Kidney epithelial cell (primary cell): ENCODE measurements at regions not wholly inside any gene's neighbourhood (a gene's known extent, or its start where the extent isn't known, plus 50 kb on each side); places are given as distances from the start of the nearest gene placed in this dataset.

Experiments used
- DNase-seq: peaks from one replicate; pipeline ENCODE4 v3.0.0-alpha.2; 2010; ENCODE audit warnings: low read depth
- H3K27me3 ChIP-seq: 2 replicates; pipeline ENCODE4 v1.6.0; 2011; ENCODE audit warnings: low read length; ENCODE audit not compliant: control insufficient read depth, insufficient read depth
- H3K36me3 ChIP-seq: 2 replicates; pipeline ENCODE4 v1.5.1; 2011; ENCODE audit warnings: low read length; ENCODE audit not compliant: control insufficient read depth, insufficient read depth
- H3K4me3 ChIP-seq: 2 replicates; pipeline ENCODE4 v1.5.1; 2011; ENCODE audit warnings: low read depth, mild to moderate bottlenecking, control low read depth, low read length
- TF ChIP-seq, protein P1 (sequence below): IDR thresholded peaks from 2 replicates; pipeline ENCODE4 v1.5.1; 2011; ENCODE audit warnings: mild to moderate bottlenecking, moderate library complexity, low read length, control low read depth, inconsistent platforms; ENCODE audit not compliant: insufficient read depth, poor library complexity, severe bottlenecking

DNA sequence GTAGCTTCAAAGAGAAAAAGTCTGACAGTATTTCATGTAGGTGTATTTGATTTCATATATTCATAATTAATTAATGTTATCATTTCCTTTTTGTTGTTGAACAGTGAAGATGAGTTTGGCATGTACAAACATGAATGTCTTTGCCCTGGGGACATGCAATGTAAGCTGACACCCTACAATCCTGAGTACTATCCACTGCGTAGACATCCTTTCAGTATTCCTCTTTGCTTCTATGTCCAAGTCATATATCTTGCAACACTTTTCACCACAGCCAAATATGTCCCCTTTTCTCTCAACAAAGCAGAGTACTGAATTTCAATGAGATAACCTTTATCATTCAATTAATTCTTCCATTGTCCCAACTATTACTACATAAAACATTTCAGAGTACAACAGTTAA, 93.6 kb downstream of the GPR37 start:
- H3K27me3 ChIP-seq: no peaks in the 10 kb centered on the region
- H3K36me3 ChIP-seq: no peaks in the 10 kb centered on the region
- no peak for DNase-seq

DNA sequence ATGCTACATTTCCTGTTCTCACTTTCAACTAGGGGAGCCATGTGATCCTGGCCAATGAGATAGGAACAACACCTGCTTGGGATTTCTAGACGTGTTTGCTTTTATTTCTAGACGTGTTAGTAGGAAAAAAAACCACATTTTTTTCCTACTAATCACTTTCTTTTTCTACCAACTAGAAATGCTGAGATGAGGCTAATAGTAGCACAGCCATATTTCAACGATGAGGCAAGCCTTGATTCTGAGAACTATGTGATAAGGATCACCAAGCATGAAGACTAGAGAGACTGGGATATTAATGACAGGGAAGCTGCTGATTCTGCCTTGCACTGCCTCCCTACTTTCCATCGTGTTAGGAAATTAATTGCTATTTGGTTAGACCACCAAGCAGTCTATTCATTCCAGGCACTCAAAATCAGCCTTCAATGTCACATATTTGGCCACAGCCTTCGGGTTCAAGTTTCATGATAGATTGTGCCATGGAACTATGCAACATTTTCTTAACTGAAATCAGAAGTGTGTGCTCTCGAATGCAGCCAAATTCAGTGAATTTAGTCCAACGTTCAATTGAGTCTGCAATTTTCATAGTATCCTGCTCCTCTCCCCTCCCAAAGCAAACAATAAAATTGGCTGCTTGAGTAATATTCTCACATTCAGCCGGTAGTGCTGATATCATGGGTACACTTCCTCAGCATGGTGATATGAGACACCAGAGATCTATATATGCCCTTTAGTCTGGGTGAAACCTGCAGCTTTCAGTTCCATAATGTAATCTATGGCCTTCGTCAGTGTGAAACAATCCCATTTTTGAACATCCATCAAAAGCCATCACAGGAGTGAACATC, 98.1 kb downstream of the GPR37 start:
- Histone ChIP-seq H3K27me3 (no peaks in the 10 kb centered on the region), H3K36me3 (no peaks in the 10 kb centered on the region), H3K4me3 (no peak overlapping the region)
- peak; percentile 14 for DNase-seq
- TF ChIP-seq, protein P1, sequence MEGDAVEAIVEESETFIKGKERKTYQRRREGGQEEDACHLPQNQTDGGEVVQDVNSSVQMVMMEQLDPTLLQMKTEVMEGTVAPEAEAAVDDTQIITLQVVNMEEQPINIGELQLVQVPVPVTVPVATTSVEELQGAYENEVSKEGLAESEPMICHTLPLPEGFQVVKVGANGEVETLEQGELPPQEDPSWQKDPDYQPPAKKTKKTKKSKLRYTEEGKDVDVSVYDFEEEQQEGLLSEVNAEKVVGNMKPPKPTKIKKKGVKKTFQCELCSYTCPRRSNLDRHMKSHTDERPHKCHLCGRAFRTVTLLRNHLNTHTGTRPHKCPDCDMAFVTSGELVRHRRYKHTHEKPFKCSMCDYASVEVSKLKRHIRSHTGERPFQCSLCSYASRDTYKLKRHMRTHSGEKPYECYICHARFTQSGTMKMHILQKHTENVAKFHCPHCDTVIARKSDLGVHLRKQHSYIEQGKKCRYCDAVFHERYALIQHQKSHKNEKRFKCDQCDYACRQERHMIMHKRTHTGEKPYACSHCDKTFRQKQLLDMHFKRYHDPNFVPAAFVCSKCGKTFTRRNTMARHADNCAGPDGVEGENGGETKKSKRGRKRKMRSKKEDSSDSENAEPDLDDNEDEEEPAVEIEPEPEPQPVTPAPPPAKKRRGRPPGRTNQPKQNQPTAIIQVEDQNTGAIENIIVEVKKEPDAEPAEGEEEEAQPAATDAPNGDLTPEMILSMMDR: no peak

More for the DNA sequence above, 93.6 kb downstream of the GPR37 start:
- TF ChIP-seq, protein P1: no peak
- H3K4me3 ChIP-seq: no peak overlapping the region

DNA sequence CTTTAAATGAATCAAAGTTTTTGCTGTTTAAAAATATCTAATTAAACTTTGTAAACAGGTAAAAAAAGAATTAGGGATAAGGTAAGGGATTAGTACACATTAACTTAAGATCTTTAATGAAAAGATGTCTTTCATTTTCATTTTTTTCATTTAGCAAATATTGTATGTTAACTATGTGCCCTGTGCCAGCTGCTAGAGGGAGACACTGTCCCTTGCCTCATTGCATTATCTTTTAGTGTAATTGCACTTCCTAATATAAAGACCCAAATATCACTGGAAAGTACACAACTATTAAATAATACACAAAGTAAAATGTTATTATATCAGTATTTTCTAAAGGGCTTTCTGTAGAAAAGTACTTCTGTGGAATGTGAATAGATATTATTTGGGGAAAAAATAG, 102.7 kb downstream of the GPR37 start:
- TF ChIP-seq, protein P1: no peak
- no peaks in the 10 kb centered on the region for H3K36me3 ChIP-seq
- no peak for DNase-seq
- H3K4me3 ChIP-seq: no peak overlapping the region
- H3K27me3 ChIP-seq: no peaks in the 10 kb centered on the region

DNA sequence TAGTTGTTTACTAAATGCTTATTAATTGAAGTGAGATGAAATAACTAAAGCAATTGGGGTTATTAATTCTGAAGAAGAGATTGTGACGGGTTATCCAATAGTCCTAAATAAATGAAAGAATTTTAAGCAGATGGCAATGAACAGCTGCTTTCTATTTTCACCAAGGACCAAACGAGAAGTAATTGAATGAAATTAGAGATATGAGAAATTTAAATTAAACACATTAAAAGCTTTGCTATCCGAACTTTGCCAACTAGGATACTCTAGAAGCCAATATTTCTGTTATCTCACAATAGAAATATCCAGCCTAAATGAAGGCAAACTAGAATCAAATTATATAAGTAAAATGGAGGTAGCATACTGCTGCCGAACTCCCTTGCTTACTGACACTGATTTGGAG, 103.2 kb downstream of the GPR37 start:
- Histone ChIP-seq H3K4me3 (no peak overlapping the region), H3K36me3 (no peaks in the 10 kb centered on the region), H3K27me3 (no peaks in the 10 kb centered on the region)
- TF ChIP-seq, protein P1: no peak
- DNase-seq: no peak

DNA sequence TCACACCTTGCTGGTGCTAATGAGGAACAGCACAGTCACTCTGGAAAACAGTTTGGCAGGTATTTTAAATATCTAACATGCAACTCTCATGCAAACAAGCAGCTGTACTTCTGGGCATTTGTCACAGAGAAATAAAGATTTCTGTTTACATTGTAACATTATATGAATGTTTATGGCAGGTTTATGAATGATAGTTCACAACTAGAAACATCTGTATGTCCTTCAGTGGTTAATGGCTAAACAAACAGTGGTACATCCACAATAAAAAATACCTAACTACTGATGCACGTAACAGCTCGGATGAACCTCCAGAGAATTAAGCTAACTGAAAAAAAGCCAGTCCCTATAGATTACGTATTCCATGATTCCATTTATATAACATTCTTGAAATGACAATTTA, 109.6 kb downstream of the GPR37 start:
- Histone ChIP-seq H3K36me3 (no peaks in the 10 kb centered on the region), H3K27me3 (no peaks in the 10 kb centered on the region), H3K4me3 (no peak overlapping the region)
- TF ChIP-seq, protein P1: no peak
- DNase-seq: no peak

DNA sequence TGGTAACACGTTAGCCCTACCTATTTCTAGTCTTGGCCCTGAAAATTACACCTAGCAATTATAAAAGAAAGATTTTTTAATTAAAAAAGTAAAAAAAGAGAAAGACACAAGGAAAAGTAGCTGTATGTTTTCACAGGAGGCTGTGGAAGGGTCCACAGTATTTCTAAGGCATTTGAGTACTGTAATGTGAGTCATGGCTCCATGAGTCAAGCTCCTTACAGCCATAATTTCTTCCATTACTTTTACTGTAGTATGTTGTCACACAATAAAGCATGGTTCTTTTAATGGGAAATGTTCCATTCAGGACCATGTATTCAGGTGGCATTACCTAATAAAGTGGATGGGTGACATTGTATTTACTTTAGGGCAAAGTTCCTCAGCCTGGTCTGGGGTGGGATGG, 113.4 kb downstream of the GPR37 start:
- TF ChIP-seq, protein P1: no peak
- Histone ChIP-seq H3K36me3 (no peaks in the 10 kb centered on the region), H3K4me3 (no peak overlapping the region), H3K27me3 (no peaks in the 10 kb centered on the region)
- DNase-seq: no peak
